ENCODE measurements at regions not wholly inside any gene's neighbourhood (a gene's known extent, or its start where the extent isn't known, plus 50 kb on each side); places are given as distances from the start of the nearest gene placed in this dataset.

DNA sequence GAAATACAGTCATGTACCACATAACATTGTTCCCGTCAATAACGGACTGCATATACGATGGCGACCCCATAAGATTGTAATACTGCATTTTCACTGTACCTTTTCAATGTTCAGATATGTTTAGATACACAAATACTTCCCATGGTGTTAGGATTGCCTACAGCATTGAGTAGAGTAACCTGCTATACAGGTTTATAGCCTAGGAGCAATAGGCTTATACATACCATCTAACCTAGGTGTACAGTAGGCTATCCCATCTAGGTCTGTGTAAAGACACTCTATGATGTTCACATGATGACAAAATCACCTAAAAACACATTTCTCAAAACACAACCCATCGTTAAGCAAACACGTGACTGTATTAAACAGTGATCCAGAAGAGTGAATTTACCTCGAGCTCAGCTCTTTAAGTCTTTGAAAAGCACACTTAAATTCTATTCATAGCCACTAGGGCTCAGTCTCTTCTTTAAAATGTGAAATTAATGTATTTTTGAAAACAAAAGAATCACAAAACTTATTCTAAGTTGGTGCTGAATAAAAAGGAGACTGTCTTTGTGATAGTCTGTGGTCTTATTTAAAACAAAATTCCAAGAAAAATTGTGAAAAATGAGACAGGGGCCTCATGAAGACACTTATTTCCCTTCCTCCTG lies 239.1 kb upstream of the ARID2 start:
- TF ChIP-seq, protein P1, sequence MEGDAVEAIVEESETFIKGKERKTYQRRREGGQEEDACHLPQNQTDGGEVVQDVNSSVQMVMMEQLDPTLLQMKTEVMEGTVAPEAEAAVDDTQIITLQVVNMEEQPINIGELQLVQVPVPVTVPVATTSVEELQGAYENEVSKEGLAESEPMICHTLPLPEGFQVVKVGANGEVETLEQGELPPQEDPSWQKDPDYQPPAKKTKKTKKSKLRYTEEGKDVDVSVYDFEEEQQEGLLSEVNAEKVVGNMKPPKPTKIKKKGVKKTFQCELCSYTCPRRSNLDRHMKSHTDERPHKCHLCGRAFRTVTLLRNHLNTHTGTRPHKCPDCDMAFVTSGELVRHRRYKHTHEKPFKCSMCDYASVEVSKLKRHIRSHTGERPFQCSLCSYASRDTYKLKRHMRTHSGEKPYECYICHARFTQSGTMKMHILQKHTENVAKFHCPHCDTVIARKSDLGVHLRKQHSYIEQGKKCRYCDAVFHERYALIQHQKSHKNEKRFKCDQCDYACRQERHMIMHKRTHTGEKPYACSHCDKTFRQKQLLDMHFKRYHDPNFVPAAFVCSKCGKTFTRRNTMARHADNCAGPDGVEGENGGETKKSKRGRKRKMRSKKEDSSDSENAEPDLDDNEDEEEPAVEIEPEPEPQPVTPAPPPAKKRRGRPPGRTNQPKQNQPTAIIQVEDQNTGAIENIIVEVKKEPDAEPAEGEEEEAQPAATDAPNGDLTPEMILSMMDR (IDR thresholded peaks at IDR 0.05; ENCODE audit: borderline replicate concordance, extremely low read depth, insufficient read depth): no peak
- no peaks in the 10 kb centered on the region for H3K27me3 ChIP-seq (ENCODE audit: control insufficient read depth, insufficient read depth, low read length)
- DNase-seq (no peak), FAIRE-seq (no peak)
- peaks cover 0 to 8% (median 0%) of the 10 kb centered on the region in 3 donors for H3K9me3 ChIP-seq (ENCODE audit: control insufficient read depth in 2 of 3, insufficient read depth in 1 of 3, low read length in 3 of 3)
- no peaks in the 10 kb centered on the region for H3K36me3 ChIP-seq (ENCODE audit: control insufficient read depth in 2 of 3, insufficient read depth in 3 of 3, low read length in 3 of 3)
- no peak overlapping the region for H3K27ac ChIP-seq (ENCODE audit: low read depth in 2 of 2, low read length in 2 of 2)
- no peaks in the 10 kb centered on the region for H3K4me1 ChIP-seq (ENCODE audit: control insufficient read depth in 2 of 3, insufficient read depth in 2 of 3, low read depth in 1 of 3, low read length in 3 of 3)
- intact Hi-C loops (cut with DNase I): no loop called here
- H3K9ac ChIP-seq (ENCODE audit: low read length in 3 of 3): peak overlapping the region in 1 of 3 donors; percentile 24
- H3K4me3 ChIP-seq (ENCODE audit: low read length in 3 of 3): no peak overlapping the region

DNA sequence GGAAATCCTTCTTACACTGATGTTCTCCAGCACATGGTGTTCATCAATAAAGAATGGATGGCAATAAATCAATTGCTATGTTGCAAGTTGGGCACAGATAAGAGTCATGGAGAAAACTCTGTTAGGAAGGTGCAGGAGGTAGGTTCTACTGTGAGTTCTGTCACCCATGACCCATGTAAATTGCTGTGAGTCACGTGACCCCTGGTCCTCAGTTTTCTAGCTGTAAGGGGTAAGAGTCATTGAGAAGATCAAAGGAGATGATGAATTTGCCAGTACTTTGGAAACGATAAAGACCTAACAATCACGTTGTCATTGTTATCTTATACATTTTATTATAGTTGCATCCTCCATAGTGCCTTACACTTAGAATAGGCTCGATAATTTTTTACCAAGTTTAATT lies 235.2 kb upstream of the ARID2 start:
- Histone ChIP-seq H3K36me3 (ENCODE audit: control insufficient read depth in 2 of 3, insufficient read depth in 3 of 3, low read length in 3 of 3) (no peaks in the 10 kb centered on the region), H3K27ac (ENCODE audit: low read depth in 2 of 2, low read length in 2 of 2) (no peak overlapping the region), H3K27me3 (ENCODE audit: control insufficient read depth, insufficient read depth, low read length) (no peaks in the 10 kb centered on the region), H3K4me1 (ENCODE audit: control insufficient read depth in 2 of 3, insufficient read depth in 2 of 3, low read depth in 1 of 3, low read length in 3 of 3) (no peaks in the 10 kb centered on the region), H3K9ac (ENCODE audit: low read length in 3 of 3) (no peak overlapping the region), H3K9me3 (ENCODE audit: control insufficient read depth in 2 of 3, insufficient read depth in 1 of 3, low read length in 3 of 3) (peaks cover 0 to 8% (median 0%) of the 10 kb centered on the region in 3 donors), H3K4me3 (ENCODE audit: low read length in 3 of 3) (no peak overlapping the region)
- no peak for DNase-seq
- FAIRE-seq: no peak
- intact Hi-C loops (cut with DNase I): no loop called here
- TF ChIP-seq, protein P1 (IDR thresholded peaks at IDR 0.05; ENCODE audit: borderline replicate concordance, extremely low read depth, insufficient read depth): no peak

DNA sequence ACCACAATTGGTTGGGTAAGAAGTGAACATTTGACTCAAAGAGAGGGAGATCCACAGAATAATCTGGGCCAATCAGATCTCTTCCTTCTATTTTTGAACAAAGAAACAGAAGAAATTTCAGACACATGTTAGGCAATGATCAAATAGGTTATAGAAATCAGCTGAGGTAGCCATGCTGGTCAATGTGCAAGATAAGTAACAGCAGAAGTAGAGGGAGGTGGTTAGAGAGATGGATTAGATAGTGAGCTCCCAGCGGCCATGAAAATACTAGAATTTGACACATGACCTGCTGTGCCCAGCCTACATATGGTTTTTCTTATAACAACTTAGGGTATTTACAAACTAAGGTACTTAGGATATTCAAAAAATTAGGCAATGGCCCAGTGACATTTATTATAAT lies 230.9 kb upstream of the ARID2 start:
- H3K9me3 ChIP-seq (ENCODE audit: control insufficient read depth in 2 of 3, insufficient read depth in 1 of 3, low read length in 3 of 3): peaks cover 0 to 8% (median 0%) of the 10 kb centered on the region in 3 donors
- no peak for FAIRE-seq
- H3K27me3 ChIP-seq (ENCODE audit: control insufficient read depth, insufficient read depth, low read length): no peaks in the 10 kb centered on the region
- no peak overlapping the region for H3K4me3 ChIP-seq (ENCODE audit: low read length in 3 of 3)
- TF ChIP-seq, protein P1 (IDR thresholded peaks at IDR 0.05; ENCODE audit: borderline replicate concordance, extremely low read depth, insufficient read depth): no peak
- H3K9ac ChIP-seq (ENCODE audit: low read length in 3 of 3): no peak overlapping the region
- no peaks in the 10 kb centered on the region for H3K36me3 ChIP-seq (ENCODE audit: control insufficient read depth in 2 of 3, insufficient read depth in 3 of 3, low read length in 3 of 3)
- H3K27ac ChIP-seq (ENCODE audit: low read depth in 2 of 2, low read length in 2 of 2): no peak overlapping the region
- no peaks in the 10 kb centered on the region for H3K4me1 ChIP-seq (ENCODE audit: control insufficient read depth in 2 of 3, insufficient read depth in 2 of 3, low read depth in 1 of 3, low read length in 3 of 3)
- no peak for DNase-seq
- intact Hi-C loops (cut with DNase I): no loop called here
